OCI-LY1 (cell line): ENCODE measurements at regions not wholly inside any gene's neighbourhood (a gene's known extent, or its start where the extent isn't known, plus 50 kb on each side); places are given as distances from the start of the nearest gene placed in this dataset.

Experiments used
- EZH2 ChIP-seq: fragments of 200-600 bp; sonication (generic), shearing (Covaris generic); IDR thresholded peaks from 2 replicates; pipeline ENCODE4 v1.8.0; 2017; ENCODE audit warnings: borderline replicate concordance, mixed run types, mild to moderate bottlenecking, antibody characterized with exemption, low read length, moderate library complexity, mixed read lengths
- TF ChIP-seq, protein P1 (sequence below): fragments of 200-600 bp; sonication (generic), shearing (Covaris generic); IDR thresholded peaks from 2 replicates; pipeline ENCODE4 v1.5.1; 2017; ENCODE audit warnings: mild to moderate bottlenecking, antibody characterized with exemption, low read length, moderate library complexity, mixed read lengths

DNA sequence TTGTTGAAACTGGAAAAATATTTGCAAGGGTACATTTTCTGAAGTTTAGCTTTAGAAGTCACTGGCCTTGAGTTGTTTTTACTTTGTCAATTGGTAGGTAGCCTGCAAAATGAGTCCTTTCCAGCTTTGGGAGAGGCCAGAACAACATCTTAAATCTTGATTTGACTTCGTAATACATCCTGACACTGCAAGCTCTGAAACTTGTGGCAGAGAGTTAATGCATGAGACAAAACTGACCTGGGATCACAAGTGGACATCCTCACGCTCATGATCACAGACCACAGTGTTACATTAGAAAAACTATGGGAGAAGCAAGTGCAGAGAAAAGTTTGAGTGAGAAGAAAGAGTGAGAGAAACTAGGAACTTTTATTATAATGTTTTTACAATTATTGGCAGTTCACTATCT lies 550.9 kb downstream of the USP25 start:
- TF ChIP-seq, protein P1, sequence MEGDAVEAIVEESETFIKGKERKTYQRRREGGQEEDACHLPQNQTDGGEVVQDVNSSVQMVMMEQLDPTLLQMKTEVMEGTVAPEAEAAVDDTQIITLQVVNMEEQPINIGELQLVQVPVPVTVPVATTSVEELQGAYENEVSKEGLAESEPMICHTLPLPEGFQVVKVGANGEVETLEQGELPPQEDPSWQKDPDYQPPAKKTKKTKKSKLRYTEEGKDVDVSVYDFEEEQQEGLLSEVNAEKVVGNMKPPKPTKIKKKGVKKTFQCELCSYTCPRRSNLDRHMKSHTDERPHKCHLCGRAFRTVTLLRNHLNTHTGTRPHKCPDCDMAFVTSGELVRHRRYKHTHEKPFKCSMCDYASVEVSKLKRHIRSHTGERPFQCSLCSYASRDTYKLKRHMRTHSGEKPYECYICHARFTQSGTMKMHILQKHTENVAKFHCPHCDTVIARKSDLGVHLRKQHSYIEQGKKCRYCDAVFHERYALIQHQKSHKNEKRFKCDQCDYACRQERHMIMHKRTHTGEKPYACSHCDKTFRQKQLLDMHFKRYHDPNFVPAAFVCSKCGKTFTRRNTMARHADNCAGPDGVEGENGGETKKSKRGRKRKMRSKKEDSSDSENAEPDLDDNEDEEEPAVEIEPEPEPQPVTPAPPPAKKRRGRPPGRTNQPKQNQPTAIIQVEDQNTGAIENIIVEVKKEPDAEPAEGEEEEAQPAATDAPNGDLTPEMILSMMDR: no peak
- TF ChIP-seq EZH2: no peak
